ENCODE measurements at regions not wholly inside any gene's neighbourhood (a gene's known extent, or its start where the extent isn't known, plus 50 kb on each side); places are given as distances from the start of the nearest gene placed in this dataset.

DNA sequence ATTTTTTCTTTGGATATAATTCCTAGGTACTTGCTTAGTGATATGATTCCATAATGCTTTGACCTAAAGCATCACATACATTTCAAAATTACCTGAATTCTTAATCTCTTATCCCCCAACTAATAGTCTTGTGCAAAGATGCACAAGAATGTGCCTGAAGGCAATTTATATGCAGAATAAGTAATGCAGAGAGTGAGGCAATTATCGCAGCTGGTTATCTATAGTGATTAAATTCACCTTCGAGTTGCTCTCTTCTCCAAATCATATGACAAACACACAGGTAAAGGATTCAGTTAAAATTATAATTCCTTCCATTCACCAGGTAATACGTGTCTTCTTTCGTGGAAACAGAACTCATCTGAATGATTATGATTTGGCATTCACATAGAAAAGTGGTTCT lies 717.3 kb downstream of the MRPL39 start:
- TF ChIP-seq, protein P1, sequence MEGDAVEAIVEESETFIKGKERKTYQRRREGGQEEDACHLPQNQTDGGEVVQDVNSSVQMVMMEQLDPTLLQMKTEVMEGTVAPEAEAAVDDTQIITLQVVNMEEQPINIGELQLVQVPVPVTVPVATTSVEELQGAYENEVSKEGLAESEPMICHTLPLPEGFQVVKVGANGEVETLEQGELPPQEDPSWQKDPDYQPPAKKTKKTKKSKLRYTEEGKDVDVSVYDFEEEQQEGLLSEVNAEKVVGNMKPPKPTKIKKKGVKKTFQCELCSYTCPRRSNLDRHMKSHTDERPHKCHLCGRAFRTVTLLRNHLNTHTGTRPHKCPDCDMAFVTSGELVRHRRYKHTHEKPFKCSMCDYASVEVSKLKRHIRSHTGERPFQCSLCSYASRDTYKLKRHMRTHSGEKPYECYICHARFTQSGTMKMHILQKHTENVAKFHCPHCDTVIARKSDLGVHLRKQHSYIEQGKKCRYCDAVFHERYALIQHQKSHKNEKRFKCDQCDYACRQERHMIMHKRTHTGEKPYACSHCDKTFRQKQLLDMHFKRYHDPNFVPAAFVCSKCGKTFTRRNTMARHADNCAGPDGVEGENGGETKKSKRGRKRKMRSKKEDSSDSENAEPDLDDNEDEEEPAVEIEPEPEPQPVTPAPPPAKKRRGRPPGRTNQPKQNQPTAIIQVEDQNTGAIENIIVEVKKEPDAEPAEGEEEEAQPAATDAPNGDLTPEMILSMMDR (IDR thresholded peaks at IDR 0.05), result no peak
- TF ChIP-seq POLR2A (IDR thresholded peaks at IDR 0.05), result no peak
